CD4-positive, alpha-beta T cell treated with Interleukin-6 for 4 hours (primary cell): ENCODE measurements at regions not wholly inside any gene's neighbourhood (a gene's known extent, or its start where the extent isn't known, plus 50 kb on each side); places are given as distances from the start of the nearest gene placed in this dataset.

Experiments used
- DNase-seq: peaks from one replicate; pipeline ENCODE4 v3.0.0-alpha.2; 2020; ENCODE audit warnings: mixed read lengths

DNA sequence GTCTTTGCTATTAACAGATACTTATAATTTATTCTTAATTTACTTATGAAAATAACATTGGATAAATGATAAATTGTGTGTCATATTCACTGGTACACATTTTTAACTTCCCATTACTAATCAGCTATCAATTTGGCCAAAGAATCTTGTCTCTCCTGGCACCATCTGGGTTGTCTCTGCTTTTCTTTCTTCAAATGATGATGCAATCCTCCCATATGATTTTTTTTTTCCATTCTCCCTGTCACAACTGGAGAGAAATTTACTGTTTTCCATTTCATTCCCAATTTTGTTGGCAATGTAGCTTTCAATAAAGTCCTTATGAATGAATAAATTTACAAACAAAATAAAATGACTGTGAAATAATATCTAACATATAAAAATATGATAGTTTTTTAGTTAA, 743.7 kb upstream of the EPHA6 start:
- no peak for DNase-seq

DNA sequence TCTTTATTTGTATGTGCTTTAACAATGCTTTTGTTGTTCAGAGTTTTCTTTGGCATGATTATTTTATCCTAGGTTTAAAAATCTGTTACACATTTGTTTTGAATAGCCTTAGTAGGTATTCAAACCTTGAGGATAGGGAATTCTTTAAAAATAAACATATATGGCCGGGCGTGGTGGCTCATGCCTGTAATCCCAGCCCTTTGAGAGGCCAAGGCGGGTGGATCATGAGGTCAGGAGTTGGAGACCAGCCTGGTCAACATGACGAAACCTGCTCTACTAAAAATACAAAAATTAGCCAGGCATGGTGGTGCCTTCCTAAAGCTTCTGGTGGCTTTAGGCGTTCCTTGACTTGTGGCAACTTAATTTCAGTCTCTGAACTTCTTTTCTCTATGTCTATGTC, 743.3 kb upstream of the EPHA6 start:
- DNase-seq = no peak

- no peak for DNase-seq
Measured at GRCh38 chr3:96072226-96072625, 742.2 kb upstream of the EPHA6 start.

GRCh38 chr3:96083610-96084009, 730.8 kb upstream of the EPHA6 start:
- no peak for DNase-seq

DNA sequence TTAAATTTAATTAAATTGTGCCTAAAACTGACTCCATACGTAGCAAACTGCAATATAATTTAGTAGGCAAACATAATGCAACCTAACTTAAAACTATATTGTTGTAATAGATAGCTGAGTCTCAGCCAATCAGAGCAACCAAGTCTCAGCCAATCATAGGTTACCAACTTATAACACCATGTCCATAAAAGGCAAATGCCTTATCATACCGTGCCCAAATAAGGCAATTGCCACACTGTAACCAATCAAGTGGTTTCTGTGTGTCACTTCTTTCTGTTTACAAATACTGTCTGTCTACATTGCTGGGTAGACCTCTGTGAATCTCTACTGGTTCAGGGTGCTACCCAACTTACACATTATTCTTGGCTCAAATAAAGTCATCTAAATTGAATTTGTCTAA, 728.4 kb upstream of the EPHA6 start:
- no peak for DNase-seq

GRCh38 chr3:96101006-96101560, 713.3 kb upstream of the EPHA6 start:
- DNase-seq = no peak

DNA sequence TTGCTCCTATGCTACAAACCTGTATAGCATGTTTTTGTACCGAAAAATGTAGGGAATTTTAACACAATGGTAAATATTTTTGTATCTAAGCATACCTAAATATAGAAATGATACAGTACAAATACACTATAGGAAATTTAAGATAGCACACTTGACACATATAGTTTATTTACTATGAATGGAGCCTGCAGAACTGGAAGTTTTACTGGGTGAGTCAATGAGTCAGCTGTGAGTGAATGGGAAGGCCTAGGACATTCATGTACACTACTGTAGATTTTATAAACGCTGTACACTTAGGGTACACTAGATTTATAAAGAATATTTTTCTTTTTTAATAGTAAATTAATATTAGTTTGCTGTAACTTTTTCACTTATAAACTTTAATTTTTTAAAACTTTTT, 707.7 kb upstream of the EPHA6 start:
- DNase-seq = no peak
